GM19043 (cell line): ENCODE measurements at regions not wholly inside any gene's neighbourhood (a gene's known extent, or its start where the extent isn't known, plus 50 kb on each side); places are given as distances from the start of the nearest gene placed in this dataset.

ENCODE experiments used
- ATAC-seq: cut with Tn5 transposase; IDR thresholded peaks from one replicate; pipeline ENCODE4 v1.9.1; 2021; ENCODE audit warnings: low read depth; ENCODE audit not compliant: unreplicated experiment

DNA sequence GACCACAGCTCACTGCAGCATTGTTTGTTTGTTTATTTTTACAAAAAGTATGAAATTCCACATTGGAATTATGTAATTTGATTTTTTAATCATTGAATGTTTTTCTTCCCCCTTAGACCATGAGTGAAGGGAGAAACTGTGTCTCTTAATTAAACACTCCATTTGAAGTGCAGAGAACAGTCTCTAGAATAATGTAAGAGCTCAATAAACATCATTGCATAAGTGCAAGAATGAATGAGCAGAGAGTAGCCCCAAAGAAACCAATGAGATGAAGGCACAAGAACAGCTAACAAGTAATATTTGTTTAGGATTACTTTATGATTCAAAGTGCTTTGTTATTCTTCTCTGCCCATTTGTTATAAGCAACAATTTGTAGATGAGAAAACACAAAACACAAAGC, 921.3 kb upstream of the LCORL start:
- no peak for ATAC-seq

DNA sequence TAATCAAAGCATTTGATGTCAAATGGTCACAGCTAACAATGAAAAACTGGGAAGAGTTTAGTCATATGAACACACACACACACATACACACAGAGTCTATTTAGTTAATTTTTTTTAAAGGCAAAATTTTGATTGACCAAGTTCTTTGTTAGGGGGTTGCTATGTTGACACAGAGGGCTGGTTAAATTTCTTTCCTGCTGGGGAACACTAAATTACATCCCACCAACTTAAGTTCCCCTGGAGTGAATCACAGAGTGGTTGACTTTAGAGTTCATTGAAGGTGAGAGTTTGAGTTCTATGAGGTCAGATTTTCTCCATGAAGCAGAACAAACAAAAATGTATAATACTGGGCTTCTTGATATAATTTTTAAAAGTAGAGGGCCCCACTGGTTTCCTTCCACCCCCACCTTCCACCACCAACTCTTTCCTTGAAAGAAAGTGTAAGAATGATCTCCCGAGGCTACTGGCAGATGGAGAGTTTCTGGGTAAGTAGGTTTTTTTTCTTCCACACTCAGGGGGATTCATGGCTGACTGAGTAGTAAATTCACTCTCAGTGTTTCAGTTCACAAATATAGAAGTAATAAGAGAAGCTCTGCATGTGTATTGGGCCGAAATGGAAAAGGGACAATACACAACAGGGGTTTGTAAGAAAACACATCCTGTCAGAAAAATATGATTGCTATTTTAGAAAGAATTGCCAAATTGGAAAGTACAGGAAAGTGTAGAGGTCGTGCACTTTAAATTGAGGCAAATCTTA, 917.0 kb upstream of the LCORL start:
- no peak for ATAC-seq

DNA sequence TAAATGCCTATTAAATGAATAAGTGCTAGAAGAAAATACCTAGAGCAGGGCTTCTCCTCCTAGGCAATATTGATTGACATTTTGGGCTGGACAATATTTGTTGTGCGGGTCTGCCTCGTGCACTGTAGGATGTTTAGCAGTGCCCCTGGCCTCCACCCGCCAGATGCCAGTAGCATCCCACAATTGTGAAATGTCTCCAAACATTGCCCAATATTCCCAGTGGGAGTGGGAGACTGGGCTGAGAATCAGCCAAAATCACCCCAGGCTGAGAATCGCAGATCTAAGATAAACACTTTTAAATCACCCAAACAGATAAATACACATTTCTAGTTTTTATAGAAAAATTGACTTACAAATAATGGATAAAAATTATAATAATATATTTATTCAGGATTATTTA, 916.2 kb upstream of the LCORL start:
- ATAC-seq, result no peak

DNA sequence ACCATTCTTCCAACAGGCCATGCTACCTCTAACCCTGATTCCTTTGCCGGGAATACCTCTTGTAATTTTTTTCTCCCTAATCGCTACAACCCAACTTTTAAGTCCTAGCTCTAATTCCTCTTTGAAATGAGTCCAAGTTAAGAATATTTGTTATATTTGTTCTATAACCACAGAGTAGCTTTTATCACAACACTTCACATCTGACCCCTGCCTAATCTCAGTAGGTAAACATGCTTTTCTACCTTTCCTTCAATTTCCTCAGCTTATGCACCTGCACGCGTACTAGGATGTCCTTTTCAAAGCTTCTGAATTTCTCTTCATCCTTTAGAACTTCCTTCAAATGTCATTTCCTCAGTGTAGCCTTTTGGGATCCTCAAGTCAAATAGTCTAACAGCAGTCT, 915.5 kb upstream of the LCORL start:
- ATAC-seq, result no peak

DNA sequence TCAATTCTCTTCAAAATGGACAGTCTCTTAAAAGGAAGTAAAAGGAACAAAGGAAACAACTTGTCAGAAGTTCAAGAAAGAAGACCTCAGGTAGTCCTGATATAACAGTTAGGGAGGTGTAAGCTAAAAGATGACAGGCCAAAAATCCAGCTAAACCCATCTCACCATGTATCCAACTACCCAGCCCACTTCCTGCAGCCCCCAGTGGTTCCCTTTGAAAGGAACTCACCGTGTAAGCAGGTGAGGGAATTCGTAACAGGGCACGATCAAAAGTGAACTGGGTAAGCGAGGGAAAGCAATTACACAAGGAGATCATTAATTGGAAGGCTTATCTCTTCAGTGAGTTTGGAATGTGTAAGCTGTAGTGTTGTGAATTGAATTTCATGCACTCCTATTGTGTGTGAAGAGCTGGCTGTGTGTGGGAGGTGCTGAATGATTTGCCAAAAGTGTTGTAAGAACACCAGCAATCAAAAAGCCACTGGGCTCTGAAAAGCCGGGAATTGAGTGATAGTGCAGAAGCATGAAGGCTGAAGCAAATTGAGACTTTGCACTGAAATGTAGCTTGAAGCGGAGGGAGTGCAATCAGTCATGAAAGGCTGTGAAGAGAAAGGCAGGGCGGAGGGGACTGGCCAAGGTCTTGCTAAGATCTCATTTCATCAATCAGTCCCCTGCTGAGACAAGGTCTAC, 914.2 kb upstream of the LCORL start:
- no peak for ATAC-seq

DNA sequence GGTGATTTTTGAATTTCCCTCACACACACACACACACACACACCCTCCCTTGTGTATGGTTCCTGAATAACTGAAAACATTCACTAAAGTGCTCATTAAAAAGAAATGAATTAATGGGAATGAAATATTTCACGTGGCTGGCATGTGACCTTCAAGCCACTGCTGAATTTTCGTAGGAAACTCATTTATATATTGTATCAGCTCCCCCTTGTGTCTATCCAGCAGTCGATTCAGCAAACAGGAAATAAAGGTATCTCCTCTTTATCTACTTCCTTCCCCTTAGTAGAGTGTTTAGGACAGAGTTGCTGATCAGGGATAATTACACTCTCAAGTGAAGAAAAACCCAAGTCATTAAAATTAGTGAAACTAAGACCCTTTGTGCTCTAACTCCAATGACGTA, 912.6 kb upstream of the LCORL start:
- ATAC-seq, result no peak

DNA sequence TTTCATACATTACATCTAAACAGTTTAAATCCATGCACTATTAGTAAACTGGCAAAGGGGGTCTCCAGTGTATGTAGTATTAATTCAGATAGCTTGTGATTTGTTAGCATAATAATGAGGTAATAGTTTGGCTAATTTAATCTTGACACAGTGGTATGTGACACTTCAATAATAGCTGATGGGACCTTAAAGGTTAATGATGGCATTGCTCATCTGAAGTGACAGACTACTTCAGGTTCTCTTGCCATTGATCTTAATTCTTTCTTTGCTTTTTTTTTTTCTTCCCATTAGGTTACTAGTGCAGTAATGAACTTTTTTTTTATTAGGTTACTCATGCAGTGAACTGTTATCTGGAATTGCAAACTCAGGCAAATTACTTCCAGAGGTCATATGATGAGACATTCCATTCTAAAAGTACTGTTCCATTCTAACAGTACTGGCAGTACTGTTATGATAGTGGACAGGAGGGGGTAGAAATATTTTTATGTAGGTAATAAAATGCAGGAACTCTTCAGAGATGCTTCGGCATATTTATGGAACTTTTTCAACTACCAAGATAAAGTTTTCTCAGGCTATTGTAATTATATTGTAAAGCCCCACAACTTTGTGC, 911.3 kb upstream of the LCORL start:
- no peak for ATAC-seq

DNA sequence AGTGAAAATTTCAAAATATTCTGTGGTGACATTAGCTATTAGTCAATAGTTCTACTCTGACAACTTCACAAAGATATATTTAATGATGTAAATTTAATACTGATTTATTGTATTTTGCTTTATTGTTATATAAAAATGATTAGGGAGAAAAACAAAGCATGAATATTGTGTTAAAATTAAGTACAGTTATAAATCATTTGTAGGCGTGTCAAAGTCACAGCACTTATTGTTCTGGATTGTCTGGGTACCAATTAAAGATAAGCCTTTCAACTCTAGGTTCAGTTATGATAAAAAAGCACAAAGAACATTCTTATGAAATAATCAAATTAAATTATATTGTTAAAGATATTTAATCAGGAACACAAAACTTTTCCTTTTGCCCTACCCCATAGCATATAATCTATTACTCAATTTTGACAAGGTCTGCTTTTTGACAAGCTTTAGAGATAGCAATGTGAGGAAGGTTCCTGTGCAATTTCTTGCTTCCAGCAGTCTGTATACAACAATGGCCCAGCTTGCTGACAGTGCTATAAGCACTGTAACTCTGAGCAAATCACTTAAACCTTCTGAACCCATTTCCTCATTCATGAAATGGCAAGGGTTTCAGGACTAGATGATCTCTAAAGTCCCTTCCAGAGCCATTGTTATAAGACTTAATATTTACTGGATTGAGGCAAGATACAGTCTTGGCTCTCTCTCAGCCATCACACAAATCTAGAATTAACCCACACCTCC, 910.3 kb upstream of the LCORL start:
- ATAC-seq, result no peak

DNA sequence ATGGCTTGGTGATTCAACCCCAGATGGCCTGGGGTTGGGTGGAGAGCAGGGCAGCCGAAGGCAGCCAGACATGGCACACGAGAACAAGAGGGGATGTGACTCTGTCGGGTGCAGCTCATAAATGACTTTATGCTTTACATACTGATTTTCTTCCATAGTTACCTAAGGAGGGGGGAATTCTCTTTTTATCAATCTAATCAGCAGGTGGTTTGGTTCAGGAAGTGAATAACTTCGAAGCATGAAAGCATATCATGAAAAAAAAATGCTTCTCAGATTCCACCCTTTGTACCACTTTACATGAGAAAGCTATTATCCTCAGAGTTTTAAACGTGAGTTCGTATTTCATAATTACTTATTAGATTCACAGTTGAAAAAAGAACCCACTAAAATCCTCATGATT, 908.9 kb upstream of the LCORL start:
- no peak for ATAC-seq

DNA sequence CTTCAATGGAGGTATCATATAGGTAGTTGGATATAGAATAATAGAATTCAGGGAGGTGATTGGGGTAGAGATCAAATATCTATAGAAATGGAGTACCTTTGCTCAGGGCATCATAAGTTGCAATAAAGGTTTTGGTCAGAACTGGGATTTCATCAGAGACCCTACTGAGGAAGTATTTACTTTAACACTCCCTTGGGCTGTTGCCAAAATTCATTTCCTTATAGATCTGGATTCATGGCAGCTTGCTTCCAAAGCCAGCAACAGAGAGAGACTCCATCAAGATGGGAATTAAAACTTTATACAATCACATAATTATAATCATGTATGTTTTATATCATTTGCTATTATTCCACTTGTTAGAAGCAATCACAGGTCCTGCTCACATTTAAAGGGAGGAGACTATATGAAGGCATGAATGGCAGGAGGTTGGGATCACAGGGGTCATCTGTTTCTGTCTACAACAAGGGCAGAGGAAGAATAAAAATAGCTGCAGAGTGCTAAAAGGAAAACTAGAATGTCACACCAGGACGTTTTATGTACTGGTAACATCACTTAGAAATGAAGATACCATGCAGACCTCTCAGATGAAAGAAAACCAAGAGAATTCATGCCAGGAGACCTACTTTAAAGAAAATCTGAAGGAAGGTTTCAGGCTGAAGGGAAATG, 902.1 kb upstream of the LCORL start:
- ATAC-seq, result no peak

DNA sequence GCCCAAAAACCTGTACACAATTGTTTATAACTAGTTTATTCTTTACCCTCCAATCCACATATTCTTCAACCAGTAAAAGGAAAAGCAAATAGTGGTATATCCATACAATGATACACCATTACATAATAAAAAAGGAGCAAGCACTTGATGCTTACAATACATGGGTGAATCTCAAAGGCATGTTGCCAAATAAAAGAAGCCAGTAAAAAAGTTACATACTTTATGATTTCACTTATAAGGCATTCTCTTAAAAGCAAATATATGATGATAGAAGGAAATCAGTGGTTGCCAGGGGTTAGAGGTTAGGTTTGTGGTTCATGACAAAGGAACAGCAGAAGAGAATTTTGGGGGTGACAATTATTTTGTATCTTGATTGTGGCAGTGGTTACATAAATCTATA, 896.1 kb upstream of the LCORL start:
- no peak for ATAC-seq

DNA sequence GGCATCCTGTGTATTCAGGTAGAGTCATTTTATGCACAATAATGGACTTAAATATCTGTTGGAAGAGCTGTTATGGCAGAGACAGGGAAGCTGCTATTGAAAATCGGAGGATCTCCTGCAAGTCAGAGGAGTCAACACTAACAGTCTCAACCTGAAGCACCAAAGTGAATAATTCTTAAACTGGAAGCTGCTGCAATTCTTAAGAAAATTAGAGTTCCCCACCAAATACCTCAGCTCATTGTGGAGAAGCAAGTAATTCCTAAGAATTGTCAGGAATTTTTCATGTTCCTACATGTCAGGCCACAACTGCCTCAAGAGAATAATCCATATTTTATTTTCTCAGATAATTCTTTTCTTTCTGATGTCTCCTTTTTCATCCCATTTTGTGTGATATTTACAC, 892.6 kb upstream of the LCORL start:
- no peak for ATAC-seq

DNA sequence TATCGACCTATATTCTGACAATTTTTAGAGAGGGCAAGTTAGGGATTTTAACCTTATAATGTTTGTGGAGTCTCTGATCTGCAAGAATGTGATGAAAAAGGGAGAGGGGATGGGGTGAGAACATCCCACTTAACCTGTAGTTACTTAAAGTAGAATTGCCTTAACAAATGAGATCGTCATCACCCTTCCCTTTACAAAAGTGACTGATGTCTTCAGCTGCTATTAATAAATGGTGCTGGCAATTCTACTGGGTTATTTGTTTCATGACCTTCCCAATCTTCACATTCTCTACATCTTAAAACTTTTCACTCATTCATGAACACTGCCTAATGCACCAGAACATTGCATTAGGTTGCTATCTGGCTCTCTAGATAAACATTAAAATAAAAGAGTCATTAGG, 873.4 kb upstream of the LCORL start:
- no peak for ATAC-seq

DNA sequence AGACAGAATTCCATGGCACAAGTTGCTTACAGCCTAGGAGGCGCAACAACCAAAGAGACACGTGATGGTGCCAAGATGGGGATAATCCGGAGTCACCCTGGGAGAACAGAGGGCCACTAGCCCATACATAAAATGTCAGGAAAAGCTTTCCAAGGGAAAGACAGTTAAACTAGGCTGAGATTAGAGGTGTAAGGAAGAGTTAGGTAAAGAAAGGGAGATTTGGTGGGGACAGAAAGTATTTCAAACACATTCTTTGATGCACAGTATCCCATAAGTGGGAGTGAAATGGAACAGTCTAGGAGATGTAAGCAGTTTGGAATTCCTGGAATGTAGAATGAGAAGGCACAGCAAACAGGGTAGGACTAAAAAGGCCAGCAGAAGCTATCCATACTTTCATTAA, 860.9 kb upstream of the LCORL start:
- no peak for ATAC-seq

DNA sequence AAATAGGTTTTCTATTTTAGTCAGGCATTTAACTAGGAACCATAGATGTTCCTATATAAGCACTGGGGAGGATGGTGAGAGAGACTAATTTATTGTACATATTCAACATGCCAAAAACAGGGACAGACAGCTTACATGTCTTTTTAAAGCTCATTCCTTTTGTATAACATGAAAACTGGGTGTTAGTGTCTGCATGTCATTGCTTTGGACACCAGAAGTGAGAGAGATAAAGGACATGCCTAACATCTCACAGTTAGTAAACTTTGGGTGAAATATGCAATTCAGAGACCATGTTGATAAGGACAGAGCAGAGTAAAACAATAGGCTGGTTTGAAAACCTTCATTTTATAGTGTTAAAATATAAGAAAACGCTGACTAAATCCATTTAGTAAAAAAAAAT, 860.0 kb upstream of the LCORL start:
- ATAC-seq, result no peak

DNA sequence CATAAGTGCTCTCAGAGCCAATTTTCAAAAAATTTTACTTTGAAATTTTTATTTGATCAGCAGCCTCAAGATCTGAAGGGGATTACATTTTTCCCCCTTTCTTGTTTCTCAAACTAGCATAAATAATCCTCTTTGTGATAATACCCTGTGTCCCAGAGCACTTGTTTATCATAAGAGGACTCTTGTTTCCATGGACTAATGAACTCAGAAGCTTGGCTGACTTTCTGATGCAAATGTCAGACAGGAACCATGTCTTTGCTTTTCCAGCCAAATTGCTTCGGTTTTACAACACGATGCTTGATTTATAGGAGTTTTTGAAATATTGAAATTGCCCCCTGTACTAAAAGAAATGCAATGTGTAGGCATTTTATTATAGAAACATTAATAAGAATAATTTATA, 859.3 kb upstream of the LCORL start:
- ATAC-seq, result no peak

DNA sequence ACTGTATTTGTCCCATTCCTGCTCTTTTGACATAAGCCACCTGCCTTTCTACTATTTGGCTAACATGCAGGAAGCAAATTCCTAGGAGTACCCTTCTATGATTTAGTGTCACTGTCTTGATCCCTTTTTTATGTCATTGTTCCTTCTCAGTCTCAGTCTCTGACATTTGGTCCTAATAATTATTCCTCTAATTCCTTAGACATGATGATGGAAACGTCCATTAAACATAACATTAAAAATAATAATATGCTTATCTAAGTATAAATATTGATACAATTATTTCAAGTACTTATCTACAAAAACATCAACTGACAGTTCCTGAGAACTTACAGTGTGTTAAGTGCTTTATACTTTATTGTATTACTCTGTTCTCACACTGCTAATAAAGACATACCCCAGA, 857.0 kb upstream of the LCORL start:
- no peak for ATAC-seq

DNA sequence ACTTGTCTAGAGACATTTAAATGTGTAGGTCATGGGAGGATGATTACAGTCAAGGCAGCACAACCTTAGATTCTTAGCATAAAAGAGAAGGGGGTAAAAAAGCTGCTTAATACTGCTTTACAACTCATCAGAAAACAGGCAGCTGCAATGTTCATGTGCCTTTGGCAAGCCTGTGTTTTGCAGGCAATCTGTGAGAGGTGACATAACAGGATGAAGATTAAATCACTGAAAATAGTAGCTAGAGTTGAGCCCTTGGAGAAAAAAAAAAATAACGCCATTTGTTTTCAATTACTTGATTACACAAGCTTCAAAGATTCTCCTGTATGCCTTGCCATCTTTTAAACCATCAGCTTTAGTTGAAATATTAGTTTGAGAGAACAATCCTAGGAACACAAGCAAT, 847.6 kb upstream of the LCORL start:
- ATAC-seq, result no peak

DNA sequence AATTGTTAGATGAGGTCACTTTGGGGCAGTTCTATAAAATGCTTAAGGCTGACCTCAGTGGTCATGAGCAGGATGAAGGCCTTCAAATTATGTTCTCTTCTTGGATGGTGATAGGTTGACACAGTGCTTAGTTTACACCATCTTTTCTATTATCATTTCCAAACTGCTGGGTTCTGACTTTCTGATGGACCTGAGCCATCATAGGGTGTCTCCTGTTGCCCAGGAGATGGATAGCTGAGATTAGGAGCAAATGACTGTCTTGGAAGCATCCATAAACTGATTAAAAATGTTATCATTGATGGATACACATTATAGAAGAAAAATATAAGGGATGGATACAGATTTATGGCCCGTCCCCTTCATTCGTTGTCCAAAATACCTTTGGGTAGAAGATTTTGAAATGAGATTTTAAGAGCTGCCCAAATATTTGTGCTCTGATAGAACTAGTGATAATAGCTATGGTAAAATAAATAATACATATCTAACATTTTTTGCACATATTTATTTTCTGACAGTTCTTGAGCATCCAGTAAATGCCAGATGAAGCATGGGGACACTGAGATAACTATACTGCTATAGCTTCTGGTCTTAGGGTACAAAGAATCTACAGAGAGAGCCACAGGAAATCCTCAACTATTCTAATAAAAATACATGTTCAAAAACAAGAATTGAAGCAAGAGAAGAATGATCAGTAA, 839.4 kb upstream of the LCORL start:
- no peak for ATAC-seq

DNA sequence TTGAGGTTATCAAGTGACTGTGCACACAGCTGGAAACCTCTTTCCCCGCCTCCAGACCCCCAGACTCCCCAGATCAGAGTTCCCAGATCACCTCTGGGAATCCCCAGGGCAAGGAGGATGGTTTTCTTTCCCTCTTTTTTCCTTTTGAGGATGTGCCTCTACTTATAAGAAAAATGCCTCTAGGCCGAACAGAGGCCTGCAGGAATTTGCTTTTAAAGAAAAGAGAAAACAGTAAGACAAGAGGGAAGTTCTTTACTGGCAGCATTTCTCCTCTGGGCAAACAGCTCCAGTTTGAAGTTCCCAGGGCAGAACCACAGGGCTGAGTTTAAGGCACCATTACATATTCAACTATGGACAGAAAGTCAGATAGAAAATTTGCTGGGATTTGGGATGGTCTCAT, 837.9 kb upstream of the LCORL start:
- ATAC-seq, result no peak
